Lung microvascular endothelial cell (primary cell): ENCODE measurements at regions not wholly inside any gene's neighbourhood (a gene's known extent, or its start where the extent isn't known, plus 50 kb on each side); places are given as distances from the start of the nearest gene placed in this dataset.

Experiments used
- DNase-seq, 2 donors: peaks; one replicate each; pipeline versions ENCODE4 v3.0.0 to v3.0.0-alpha.2; 2010; ENCODE audit warnings: low read depth in 2 of 2

DNA sequence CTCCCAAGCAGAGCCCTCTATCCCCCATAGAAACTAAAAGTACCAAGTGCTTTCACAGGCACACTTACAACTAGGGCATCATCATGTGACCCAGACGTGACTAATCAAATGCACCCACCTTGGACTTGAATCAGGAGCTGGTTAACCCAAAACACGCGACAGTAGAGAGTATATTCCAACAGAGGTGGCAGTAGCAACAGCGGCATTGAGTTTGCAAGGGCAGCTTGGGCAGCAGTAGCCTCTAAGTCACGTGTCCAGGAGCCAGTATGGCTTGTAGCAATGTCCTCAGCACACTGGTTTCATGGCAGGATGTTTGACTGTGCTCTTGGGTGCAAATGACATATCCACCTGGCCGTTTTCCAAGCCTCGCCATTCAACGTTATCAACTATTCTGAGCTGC lies 73.4 kb upstream of the DNAH5 start:
- no peak for DNase-seq

DNA sequence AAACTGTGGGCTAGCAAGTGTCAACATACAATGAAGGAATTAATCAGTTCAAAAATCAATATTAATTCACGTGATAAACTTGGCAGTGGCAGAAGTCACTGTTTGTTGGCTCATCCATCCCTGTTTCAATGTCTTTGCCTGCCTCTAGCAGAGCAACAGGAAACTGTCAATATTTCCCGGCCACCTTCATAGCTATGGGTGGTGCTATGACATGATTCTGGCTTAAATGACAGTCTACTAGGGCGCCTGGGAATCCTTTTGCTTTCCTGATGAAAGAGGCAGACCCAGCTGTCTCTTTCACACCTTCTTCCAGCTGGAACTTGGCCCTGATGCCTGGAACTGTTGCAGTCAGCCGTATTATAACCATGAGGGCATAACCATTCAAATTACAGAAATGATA lies 72.1 kb upstream of the DNAH5 start:
- peak; percentile 9 to 14 for DNase-seq

DNA sequence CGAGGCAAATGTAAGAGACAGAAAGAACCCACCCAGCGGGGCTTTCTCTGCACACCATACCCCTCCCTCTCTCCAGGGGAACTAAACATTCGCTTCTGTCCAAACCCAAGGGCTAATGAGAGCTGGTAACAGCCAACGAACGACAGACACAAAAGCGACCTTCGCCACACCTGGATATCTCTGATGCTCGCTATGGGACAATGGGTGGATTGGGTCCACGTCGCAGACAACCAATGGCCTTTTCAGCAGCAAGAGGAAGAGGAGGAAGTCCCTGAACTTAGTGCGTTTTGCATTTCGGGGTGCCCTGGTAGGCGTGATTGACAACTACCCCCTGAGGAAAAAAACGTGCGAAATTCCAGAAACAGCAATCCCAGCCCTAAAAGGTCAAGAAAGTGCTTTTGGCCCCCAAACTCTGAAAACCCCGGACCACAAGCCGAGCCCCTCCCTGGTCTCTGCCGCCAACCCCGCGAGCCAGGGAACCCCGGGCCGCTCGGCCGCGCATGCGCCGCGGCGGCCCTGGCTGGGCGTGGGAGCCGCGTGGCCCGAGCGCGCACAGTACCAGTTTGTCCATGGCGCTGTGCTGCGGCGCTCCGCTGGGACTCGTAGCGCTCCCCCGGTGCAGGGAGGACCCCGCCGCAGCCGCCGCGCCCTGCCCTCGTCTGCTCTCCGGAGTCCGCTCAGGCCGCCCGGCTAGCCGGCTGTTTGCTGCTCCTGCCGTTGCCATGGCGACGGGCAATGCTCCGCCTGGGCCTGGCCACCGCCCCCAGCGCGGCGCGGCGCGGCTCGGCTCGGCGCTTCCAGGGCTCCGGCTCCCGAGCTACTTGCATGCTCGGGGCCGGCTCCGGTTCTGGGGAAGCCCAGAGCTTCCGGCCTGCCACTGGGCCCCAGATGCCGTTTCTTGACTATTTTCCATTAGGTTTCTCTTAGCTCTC lies 66.9 kb upstream of the DNAH5 start:
- peak; percentile 92 for DNase-seq

DNA sequence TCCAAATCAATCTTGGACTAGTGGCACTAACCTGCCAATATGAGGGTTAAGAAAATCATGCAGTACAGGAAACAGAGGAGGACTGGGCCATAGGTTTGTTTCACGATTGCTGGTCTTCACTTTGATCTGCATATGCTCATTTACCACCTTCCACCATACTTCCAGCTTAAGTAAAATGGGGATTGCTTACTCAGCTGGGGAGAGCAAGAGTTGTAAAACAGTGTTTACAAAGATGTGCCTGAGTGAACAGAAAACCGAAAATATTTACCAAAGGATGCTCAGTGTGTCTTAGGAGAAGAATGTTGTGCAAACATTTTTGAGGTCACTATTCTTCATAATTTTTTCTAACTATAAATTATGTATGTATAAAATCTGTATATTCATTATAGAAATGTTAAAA lies 65.1 kb upstream of the DNAH5 start:
- DNase-seq, result no peak

DNA sequence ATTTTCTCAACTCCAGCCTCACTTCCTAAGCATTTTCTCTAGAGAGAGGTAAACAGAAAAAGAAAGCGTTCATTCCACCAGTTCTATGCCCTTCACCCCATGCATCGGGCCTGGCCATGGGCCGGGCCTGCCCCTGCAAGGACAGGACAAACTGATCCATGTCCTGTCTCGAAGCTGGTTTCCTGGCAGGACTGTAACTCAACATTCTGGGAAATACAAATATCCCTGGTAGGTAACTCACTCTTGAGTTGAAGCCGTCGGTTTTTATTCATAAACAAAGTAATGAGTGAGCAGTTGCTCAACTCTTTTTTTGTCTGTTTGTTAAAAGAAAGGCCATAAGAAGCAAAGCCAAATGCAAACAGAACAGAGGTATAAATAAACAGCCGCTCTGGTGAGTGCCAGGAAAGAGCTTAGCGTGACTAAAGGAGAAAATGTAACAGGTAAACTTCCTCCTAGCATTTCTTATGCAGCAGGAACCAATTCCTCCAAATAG lies 64.4 kb upstream of the DNAH5 start:
- DNase-seq, result peak in 1 of 2 donors; percentile 20

DNA sequence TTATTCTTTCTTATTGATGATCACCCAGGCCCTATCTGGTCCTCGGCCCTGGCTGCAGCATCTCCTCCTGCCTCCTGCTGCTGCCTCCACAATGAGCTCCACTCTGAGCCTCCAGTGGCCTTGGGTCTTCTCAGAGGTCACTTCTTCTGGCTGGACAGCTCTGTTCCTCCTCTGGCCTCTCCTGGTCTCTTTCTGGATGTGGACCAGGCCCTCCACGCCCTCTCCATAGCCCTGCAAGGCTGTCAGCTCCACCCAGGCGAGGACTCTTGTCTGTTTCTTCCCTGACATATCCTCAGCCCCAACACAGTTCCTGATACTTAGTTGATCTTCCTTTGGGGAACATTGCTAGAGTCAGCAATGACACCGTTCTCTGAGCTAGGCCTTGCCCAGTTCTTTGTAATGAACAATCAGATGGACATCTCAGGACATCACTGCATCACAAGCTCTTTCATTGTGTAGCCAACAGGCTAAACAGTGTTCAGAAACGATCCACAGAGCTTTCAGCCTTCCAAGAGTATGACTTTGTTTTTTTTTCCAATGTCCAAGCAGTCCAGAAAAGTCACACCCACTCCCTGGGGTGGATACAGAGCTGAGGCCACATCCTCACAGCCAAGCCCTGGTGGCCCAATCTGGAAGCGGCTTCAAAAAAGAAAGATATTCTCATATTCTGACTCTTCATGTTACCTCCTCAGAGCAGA lies 62.5 kb upstream of the DNAH5 start:
- DNase-seq, result no peak

DNA sequence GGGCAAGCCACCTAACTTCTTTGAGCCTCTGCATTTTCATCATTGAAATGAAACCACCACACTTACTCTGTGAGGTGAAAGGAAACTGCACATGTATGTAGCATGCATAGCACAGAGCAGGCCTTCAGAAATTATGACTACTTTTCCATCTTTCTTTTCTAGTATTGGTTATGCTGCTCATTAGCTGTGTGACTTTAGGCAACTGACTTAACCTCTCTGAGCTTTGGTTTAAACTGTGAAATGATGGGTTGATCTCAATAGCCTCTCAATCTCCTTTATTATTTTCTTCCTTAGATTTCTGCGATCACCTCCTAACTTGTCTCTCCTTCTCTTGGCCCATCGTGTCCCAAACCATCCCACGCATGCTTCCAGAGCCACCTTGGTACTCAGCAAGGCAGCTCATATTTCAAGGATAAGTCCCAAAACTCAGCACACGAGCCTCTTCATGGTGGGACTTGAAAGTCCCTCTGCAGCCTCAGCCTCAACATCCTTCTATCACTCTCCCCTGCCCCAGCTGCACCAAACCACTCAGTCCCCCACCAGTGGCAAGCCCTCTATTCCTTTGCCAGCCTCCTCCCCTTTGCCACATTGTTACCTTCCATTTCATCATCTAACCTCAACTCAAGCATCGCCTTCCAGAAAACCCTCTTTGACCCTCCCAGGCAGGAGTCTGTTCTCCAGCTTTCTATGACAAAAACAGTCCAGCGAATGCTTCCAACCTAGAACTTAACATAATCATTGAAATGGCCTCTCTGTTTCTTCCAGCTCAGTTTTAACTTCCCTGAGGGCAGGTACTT lies 60.3 kb upstream of the DNAH5 start:
- no peak for DNase-seq

DNA sequence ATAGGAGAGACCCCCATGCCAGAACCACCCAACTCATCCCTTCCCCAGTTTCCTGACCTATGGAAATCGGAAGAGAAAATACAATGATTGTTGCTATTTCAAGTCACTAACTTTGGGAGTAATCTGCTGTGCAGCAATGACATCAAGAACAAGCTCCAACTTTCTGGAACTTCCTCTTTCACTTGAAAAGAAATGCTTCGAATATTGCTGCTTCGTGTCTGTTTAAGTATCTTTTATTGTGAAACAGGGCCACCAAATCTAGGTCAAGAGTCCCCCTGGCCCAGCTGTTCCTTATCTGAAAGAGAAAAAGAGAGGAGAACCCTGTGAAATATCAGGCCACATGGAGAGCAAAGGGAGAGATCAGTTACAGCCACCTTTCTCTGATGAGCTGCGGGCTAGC lies 59.4 kb upstream of the DNAH5 start:
- DNase-seq, result no peak

DNA sequence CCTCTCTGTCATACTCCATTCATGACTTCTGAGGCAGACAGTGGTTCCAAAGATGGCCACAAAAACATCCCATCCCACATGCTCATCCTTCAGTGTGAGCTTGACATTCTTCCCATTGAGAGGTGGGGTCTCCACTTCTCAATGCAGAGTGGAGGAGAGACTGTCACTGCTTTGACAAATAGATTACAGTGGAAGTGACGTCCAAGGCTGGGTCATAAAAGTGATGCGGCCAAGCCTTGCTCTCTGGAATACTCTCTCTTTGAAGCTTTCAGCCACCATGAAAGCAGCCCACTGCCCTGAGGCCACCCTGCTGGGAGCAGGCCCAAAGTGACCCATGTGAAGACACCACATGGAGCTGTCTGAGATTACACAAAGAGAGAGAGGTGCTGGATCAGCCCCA lies 59.0 kb upstream of the DNAH5 start:
- no peak for DNase-seq

DNA sequence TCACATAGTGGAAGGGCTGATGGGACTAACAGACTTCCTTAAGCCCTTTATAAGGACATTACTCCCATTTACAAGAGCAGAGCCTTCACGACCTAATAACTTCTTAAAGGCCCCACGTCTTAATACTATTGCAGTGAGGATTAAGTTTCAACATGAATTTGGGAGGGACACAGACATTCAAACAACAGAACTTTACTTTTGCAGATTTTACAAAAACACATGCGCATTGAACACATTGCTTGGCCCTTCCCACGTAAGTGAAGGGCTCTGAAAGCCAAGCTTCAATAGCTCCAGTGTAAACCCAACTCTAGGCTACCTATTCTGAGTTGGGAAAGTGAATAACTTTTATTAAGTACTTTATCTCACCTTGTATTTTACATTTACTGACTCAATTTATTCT lies 53.8 kb upstream of the DNAH5 start:
- DNase-seq, result no peak

DNA sequence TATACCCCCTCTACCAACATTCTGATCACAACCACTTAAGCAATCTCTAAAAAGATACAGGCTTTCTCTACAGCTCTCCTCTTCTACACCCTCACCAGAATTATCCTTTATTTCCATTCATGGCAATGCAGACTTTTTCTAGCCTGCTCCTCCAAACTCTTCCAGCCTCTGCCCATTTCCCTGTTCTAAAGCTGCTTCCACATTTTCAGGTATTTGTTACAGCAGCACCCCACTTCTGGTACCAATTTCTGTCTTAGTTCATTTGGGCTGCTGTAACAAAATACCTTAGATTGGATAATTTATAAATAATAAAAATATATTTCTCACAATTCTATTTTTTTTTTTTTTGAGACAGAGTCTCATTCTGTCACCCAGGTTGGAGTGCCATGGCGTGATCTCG lies 53.0 kb upstream of the DNAH5 start:
- no peak for DNase-seq

DNA sequence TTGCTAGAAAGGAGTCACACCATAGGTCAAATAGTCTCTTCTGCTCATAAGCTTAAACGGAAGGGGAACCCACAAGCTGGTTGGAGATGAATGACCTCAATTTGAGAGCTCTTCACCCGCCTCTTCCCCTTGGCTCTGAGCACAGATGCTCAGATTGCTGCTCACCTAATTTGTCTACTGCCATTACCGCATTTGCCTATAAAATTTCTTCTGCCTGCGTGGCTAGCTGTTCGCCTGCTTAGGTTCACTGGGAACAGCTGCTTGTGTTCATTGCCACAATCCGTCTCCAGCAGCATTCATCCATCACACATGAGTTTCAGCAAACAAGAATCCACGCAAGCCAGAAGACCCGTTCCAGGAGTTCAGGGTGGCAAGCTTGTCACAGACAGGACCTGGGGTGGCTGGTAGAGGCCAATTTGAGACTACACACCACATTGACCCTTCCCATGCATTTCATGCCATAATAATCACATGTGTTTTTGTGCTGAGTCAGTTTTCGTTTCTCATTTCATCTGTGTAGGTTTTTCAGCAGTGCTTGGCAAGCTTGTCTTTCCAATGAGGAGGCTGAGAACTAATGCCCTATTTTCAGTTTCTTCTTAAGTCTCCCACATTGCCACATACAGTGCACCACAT lies 50.2 kb upstream of the DNAH5 start:
- DNase-seq, result no peak
